ENCODE measurements at regions not wholly inside any gene's neighbourhood (a gene's known extent, or its start where the extent isn't known, plus 50 kb on each side); places are given as distances from the start of the nearest gene placed in this dataset.

GRCh38 chr2:155382776-155383175, 684.3 kb downstream of the KCNJ3 start:
- no peak for TF ChIP-seq CTCF (conservative IDR thresholded peaks at IDR 0.05; ENCODE audit: low read length)
- no peak for TF ChIP-seq EZH2phosphoT487 (IDR thresholded peaks at IDR 0.05; ENCODE audit: borderline replicate concordance, low read depth, low read length)
